Spinal cord (tissue), 9 donors: ENCODE measurements at regions not wholly inside any gene's neighbourhood (a gene's known extent, or its start where the extent isn't known, plus 50 kb on each side); places are given as distances from the start of the nearest gene placed in this dataset.
"Not testable (repeated sequence)": the region's sequence is repeated elsewhere in the genome, so short reads cannot be mapped to it uniquely, and the experiment has no call there.

Experiments used
- DNase-seq, 6 donors: peaks; one replicate each; pipeline versions ENCODE4 v3.0.0 to v3.0.0-alpha.2; 2013 to 2015; ENCODE audit warnings: low spot score in 6 of 6, low read depth in 4 of 6
- H3K27ac ChIP-seq: one replicate; pipeline ENCODE4 v1.5.1; 2013; ENCODE audit warnings: low read depth, low read length, control low read depth
- H3K27me3 ChIP-seq: one replicate; pipeline ENCODE4 v1.6.1; 2013; ENCODE audit warnings: low read length; ENCODE audit not compliant: control insufficient read depth, insufficient read depth
- H3K36me3 ChIP-seq: one replicate; pipeline ENCODE4 v1.6.1; 2013; ENCODE audit warnings: low read length; ENCODE audit not compliant: control insufficient read depth, insufficient read depth
- H3K4me1 ChIP-seq: one replicate; pipeline ENCODE4 v1.6.1; 2013; ENCODE audit warnings: low read length; ENCODE audit not compliant: control insufficient read depth, insufficient read depth
- H3K4me3 ChIP-seq: one replicate; pipeline ENCODE4 v1.5.1; 2013; ENCODE audit warnings: low read depth, low read length, control low read depth
- H3K9me3 ChIP-seq: one replicate; pipeline ENCODE4 v1.6.1; 2013; ENCODE audit warnings: low read length; ENCODE audit not compliant: control insufficient read depth, insufficient read depth
- WGBS: methylation state at CpG from one replicate; pipeline ENCODE4 v1.1.5; 2013; ENCODE audit warnings: missing lambda C conversion rate; ENCODE audit not compliant: insufficient coverage; 5-methylcytosine and 5-hydroxymethylcytosine counted together
- donor health status: healthy.

DNA sequence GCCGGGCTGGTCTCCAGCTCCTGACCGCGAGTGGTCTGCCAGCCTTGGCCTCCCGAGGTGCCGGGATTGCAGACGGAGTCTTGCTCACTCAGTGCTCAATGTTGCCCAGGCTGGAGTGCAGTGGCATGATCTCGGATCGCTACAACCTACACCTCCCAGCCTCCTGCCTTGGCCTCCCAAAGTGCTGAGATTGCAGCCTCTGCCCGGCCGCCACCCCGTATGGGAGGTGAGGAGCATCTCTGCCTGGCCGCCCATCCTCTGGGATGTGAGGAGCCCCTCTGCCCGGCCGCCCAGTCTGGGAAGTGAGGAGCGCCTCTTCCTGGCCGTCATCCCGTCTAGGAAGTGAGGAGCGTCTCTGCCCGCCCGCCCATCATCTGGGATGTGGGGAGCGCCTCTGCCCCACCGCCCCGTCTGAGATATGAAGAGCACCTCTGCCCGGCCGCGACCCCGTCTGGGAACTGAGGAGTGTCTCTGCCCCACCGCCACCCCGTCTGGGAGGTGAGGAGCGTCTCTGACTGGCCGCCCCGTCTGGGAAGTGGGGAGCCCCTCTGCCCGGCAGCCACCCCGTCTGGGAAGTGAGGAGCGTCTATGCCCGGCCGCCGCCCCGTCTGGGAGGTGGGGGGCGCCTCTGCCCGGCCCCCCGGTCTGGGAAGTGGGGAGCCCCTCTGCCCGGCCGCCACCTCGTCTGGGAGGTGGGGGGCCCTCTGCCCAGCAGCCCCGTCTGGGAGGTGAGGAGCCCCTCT is 861.8 kb upstream of the INTU start:
- H3K27ac ChIP-seq, H3K4me3 ChIP-seq, H3K27me3 ChIP-seq, H3K9me3 ChIP-seq, H3K36me3 ChIP-seq, DNase-seq, H3K4me1 ChIP-seq: not testable (repeated sequence)
- 94% methylated on average over 28 of the region's 46 CpGs for WGBS

DNA sequence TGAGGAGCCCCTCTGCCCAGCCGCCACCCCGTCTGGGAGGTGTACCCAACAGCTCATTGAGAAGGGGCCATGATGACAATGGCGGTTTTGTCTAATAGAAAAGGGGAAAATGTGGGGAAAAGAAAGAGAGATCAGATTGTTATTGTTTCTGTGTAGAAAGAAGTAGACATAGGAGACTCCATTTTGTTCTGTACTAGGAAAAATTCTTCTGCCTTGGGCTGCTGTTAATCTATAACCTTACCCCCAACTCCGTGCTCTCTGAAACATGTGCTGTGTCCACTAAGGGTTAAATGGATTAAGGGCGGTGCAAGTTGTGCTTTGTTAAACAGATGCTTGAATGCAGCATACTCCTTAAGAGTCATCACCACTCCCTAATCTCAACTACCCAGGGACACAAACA is 861.1 kb upstream of the INTU start:
- H3K36me3 ChIP-seq, H3K4me3 ChIP-seq, H3K27ac ChIP-seq, H3K27me3 ChIP-seq, H3K4me1 ChIP-seq, H3K9me3 ChIP-seq, DNase-seq: not testable (repeated sequence)
- WGBS = 72% methylated on average over 3 of the region's 5 CpGs

GRCh38 chr4:126772662-126773061 is 860.1 kb upstream of the INTU start:
- Histone ChIP-seq H3K9me3 (no peaks in the 10 kb centered on the region), H3K4me1 (no peaks in the 10 kb centered on the region), H3K27me3 (no peaks in the 10 kb centered on the region), H3K4me3 (no peak overlapping the region), H3K36me3 (no peaks in the 10 kb centered on the region), H3K27ac (no peak overlapping the region)
- DNase-seq = no peak
- WGBS = 60% methylated on average over 1 of the region's 3 CpGs

- Histone ChIP-seq H3K36me3 (no peaks in the 10 kb centered on the region), H3K27ac (no peak overlapping the region), H3K4me1 (no peaks in the 10 kb centered on the region), H3K9me3 (no peaks in the 10 kb centered on the region), H3K4me3 (no peak overlapping the region), H3K27me3 (no peaks in the 10 kb centered on the region)
- no peak for DNase-seq
- WGBS = 77% methylated on average over 3 of the region's 5 CpGs
Observed at GRCh38 chr4:126775485-126776106, 857.2 kb upstream of the INTU start.

DNA sequence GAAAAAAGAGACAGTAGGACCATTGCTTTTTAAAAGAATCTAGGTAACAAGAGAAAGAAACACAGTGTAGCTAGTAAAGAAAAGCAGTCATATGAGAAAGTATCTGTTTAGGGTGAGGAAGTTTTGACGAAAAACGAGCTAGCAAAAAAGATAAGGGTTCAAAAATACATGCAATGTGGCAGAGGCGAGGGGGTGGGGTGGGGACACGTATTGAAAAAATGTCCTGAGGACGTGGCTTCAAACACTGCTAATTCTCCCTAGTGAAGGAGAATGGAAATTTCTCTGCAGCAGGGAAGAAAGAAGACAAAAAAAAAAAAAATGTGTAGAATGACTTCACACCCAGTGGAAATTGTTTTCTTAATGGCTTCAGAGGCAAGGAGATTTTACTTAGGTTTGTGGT is 856.4 kb upstream of the INTU start:
- WGBS = 55% methylated on average over 5 of the region's 5 CpGs
- Histone ChIP-seq H3K27me3 (no peaks in the 10 kb centered on the region), H3K27ac (no peak overlapping the region), H3K4me1 (no peaks in the 10 kb centered on the region), H3K4me3 (no peak overlapping the region), H3K9me3 (no peaks in the 10 kb centered on the region), H3K36me3 (no peaks in the 10 kb centered on the region)
- no peak for DNase-seq

- no peaks in the 10 kb centered on the region for H3K9me3 ChIP-seq
- H3K27me3 ChIP-seq = no peaks in the 10 kb centered on the region
- no peaks in the 10 kb centered on the region for H3K4me1 ChIP-seq
- no peak overlapping the region for H3K4me3 ChIP-seq
- no peaks in the 10 kb centered on the region for H3K36me3 ChIP-seq
- no CpG with 5 or more reads among the region's 1 CpG for WGBS
- no peak for DNase-seq
- no peak overlapping the region for H3K27ac ChIP-seq
Observed at GRCh38 chr4:126777649-126778048, 855.1 kb upstream of the INTU start.

GRCh38 chr4:126778348-126778747 is 854.4 kb upstream of the INTU start:
- no peaks in the 10 kb centered on the region for H3K4me1 ChIP-seq
- no peaks in the 10 kb centered on the region for H3K9me3 ChIP-seq
- no peaks in the 10 kb centered on the region for H3K36me3 ChIP-seq
- no peak overlapping the region for H3K4me3 ChIP-seq
- 82% methylated on average over 2 of the region's 3 CpGs for WGBS
- no peak for DNase-seq
- no peaks in the 10 kb centered on the region for H3K27me3 ChIP-seq
- H3K27ac ChIP-seq = no peak overlapping the region

GRCh38 chr4:126779001-126779400 is 853.8 kb upstream of the INTU start:
- H3K36me3 ChIP-seq = no peaks in the 10 kb centered on the region
- no peaks in the 10 kb centered on the region for H3K9me3 ChIP-seq
- H3K27me3 ChIP-seq = no peaks in the 10 kb centered on the region
- WGBS = no CpG with 5 or more reads among the region's 4 CpGs
- H3K27ac ChIP-seq = no peak overlapping the region
- H3K4me3 ChIP-seq = no peak overlapping the region
- no peak for DNase-seq
- no peaks in the 10 kb centered on the region for H3K4me1 ChIP-seq

- no peak overlapping the region for H3K4me3 ChIP-seq
- no peaks in the 10 kb centered on the region for H3K27me3 ChIP-seq
- H3K27ac ChIP-seq = no peak overlapping the region
- DNase-seq = no peak
- no peaks in the 10 kb centered on the region for H3K36me3 ChIP-seq
- WGBS = 95% methylated on average over 21 of the region's 22 CpGs
- H3K4me1 ChIP-seq = no peaks in the 10 kb centered on the region
- H3K9me3 ChIP-seq = no peaks in the 10 kb centered on the region
Observed at GRCh38 chr4:126779436-126780166, 853.2 kb upstream of the INTU start.

GRCh38 chr4:126783191-126783590 is 849.6 kb upstream of the INTU start:
- DNase-seq = no peak
- H3K27ac ChIP-seq = no peak overlapping the region
- H3K36me3 ChIP-seq = no peaks in the 10 kb centered on the region
- no peak overlapping the region for H3K4me3 ChIP-seq
- no peaks in the 10 kb centered on the region for H3K9me3 ChIP-seq
- H3K27me3 ChIP-seq = no peaks in the 10 kb centered on the region
- no CpG with 5 or more reads among the region's 2 CpGs for WGBS
- H3K4me1 ChIP-seq = no peaks in the 10 kb centered on the region
